Astrocyte (in vitro differentiated cells and primary cell): ENCODE measurements at regions not wholly inside any gene's neighbourhood (a gene's known extent, or its start where the extent isn't known, plus 50 kb on each side); places are given as distances from the start of the nearest gene placed in this dataset.

Experiments
- DNase-seq: peaks from one replicate; pipeline ENCODE4 v3.0.0-alpha.2; 2010; ENCODE audit warnings: low read depth
- FAIRE-seq: peaks from 2 replicates; lab custom pipeline; 2011; peaks lifted over from hg19 to GRCh38; lab: Jason Lieb, UNC
- H2AFZ ChIP-seq: 2 replicates; pipeline ENCODE4 v1.6.0; 2012; ENCODE audit warnings: low read depth, low read length, inconsistent platforms
- H3K27ac ChIP-seq: 2 replicates; pipeline ENCODE4 v1.5.1; 2011; ENCODE audit warnings: low read depth, low read length, inconsistent platforms
- H3K27me3 ChIP-seq: 2 replicates; pipeline ENCODE4 v1.6.0; 2011; ENCODE audit warnings: low read length, inconsistent platforms; ENCODE audit not compliant: insufficient read depth
- H3K36me3 ChIP-seq: 2 replicates; pipeline ENCODE4 v1.5.1; 2011; ENCODE audit warnings: low read length, inconsistent platforms; ENCODE audit not compliant: insufficient read depth
- H3K4me1 ChIP-seq: 2 replicates; pipeline ENCODE4 v1.5.1; 2011; ENCODE audit warnings: low read length, inconsistent platforms; ENCODE audit not compliant: insufficient read depth
- H3K4me2 ChIP-seq: 2 replicates; pipeline ENCODE4 v1.6.0; 2012; ENCODE audit warnings: low read length, inconsistent platforms
- H3K4me3 ChIP-seq: 2 replicates; pipeline ENCODE4 v1.5.1; 2011; ENCODE audit warnings: low read depth, mild to moderate bottlenecking, low read length, inconsistent platforms; ENCODE audit not compliant: insufficient read depth
- H3K79me2 ChIP-seq: 2 replicates; pipeline ENCODE4 v1.6.0; 2012; ENCODE audit warnings: mild to moderate bottlenecking, low read length, inconsistent platforms; ENCODE audit not compliant: insufficient read depth
- H3K9ac ChIP-seq: 2 replicates; pipeline ENCODE4 v1.6.0; 2012; ENCODE audit warnings: mild to moderate bottlenecking, low read length, inconsistent platforms
- H3K9me3 ChIP-seq: 2 replicates; pipeline ENCODE4 v1.5.1; 2012; ENCODE audit warnings: low read depth, mild to moderate bottlenecking, low read length, inconsistent platforms; ENCODE audit not compliant: insufficient read depth
- H4K20me1 ChIP-seq: 2 replicates; pipeline ENCODE4 v1.6.0; 2012; ENCODE audit warnings: low read length, inconsistent platforms; ENCODE audit not compliant: insufficient read depth
- H3K27ac Mint-ChIP-seq: one replicate; pipeline ENCODE4 v1.8.0; 2021; ENCODE audit warnings: mild to moderate bottlenecking, mixed read lengths; ENCODE audit not compliant: unreplicated experiment
- H3K27me3 Mint-ChIP-seq: one replicate; pipeline ENCODE4 v1.8.0; 2021; ENCODE audit warnings: low read depth, mixed read lengths; ENCODE audit not compliant: unreplicated experiment
- H3K36me3 Mint-ChIP-seq: one replicate; pipeline ENCODE4 v1.8.0; 2021; ENCODE audit warnings: low read depth, mixed read lengths; ENCODE audit not compliant: unreplicated experiment
- H3K4me1 Mint-ChIP-seq: one replicate; pipeline ENCODE4 v1.8.0; 2021; ENCODE audit warnings: low read depth, mixed read lengths; ENCODE audit not compliant: unreplicated experiment
- H3K4me3 Mint-ChIP-seq: one replicate; pipeline ENCODE4 v1.8.0; 2021; ENCODE audit warnings: mild to moderate bottlenecking, moderate library complexity, mixed read lengths; ENCODE audit not compliant: unreplicated experiment
- H3K9me3 Mint-ChIP-seq: one replicate; pipeline ENCODE4 v1.8.0; 2021; ENCODE audit warnings: mild to moderate bottlenecking, mixed read lengths; ENCODE audit not compliant: unreplicated experiment
- CTCF ChIP-seq: IDR thresholded peaks from 2 replicates; pipeline ENCODE4 v1.5.1; 2011; ENCODE audit warnings: low read depth, mild to moderate bottlenecking, inconsistent platforms, low read length, moderate library complexity; ENCODE audit not compliant: insufficient read depth
- EZH2 ChIP-seq: IDR thresholded peaks from 2 replicates; pipeline ENCODE4 v1.6.1; 2012; ENCODE audit warnings: mild to moderate bottlenecking, low read length, inconsistent platforms; ENCODE audit not compliant: insufficient read depth

- Mint-ChIP-seq H3K27me3 (no peaks in the 10 kb centered on the region), H3K9me3 (peaks cover 4% of the 10 kb centered on the region)
Observed at GRCh38 chr20:43271980-43272379, 82.3 kb upstream of the PTPRT start.

DNA sequence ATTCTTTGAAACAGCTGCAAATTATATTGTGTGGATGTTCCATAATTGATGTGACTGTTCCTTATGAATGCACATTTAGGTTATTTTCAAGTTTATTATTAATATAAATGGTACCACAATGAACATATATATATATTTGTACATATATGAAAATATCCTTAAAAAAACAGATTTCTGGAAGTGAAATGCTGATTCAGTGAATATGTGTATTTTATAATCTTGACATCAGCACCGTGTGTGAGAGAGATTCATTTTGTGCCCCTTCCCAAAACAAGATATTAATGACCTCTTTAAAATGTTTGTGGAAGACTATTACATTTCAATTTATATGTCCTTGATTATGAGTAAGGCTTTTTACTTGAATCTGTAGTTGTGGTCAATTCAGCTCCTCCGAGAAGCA, 75.7 kb upstream of the PTPRT start:
- Mint-ChIP-seq H3K4me1 (no peaks in the 10 kb centered on the region), H3K9me3 (peaks cover 16% of the 10 kb centered on the region), H3K27me3 (no peaks in the 10 kb centered on the region), H3K4me3 (no peak overlapping the region), H3K36me3 (no peaks in the 10 kb centered on the region), H3K27ac (no peak overlapping the region)
- no peak overlapping the region for H3K4me3 ChIP-seq
- no peaks in the 10 kb centered on the region for H3K36me3 ChIP-seq
- H3K4me1 ChIP-seq: no peaks in the 10 kb centered on the region
- TF ChIP-seq EZH2: no peak
- no peak for TF ChIP-seq CTCF
- H3K9ac ChIP-seq: no peak overlapping the region
- no peak for DNase-seq
- peaks cover 7% of the 10 kb centered on the region for H3K9me3 ChIP-seq
- no peaks in the 10 kb centered on the region for H3K27me3 ChIP-seq
- no peak overlapping the region for H3K27ac ChIP-seq
- no peak for FAIRE-seq
- no peak overlapping the region for H2AFZ ChIP-seq
- no peak overlapping the region for H3K4me2 ChIP-seq
- H4K20me1 ChIP-seq: no peaks in the 10 kb centered on the region
- no peaks in the 10 kb centered on the region for H3K79me2 ChIP-seq

More at GRCh38 chr20:43271980-43272379, 82.3 kb upstream of the PTPRT start:
- Histone ChIP-seq H3K36me3 (no peaks in the 10 kb centered on the region), H2AFZ (no peak overlapping the region), H3K27ac (no peak overlapping the region), H3K9ac (no peak overlapping the region), H3K4me2 (no peak overlapping the region), H3K9me3 (peaks cover 7% of the 10 kb centered on the region), H4K20me1 (no peaks in the 10 kb centered on the region), H3K4me3 (no peak overlapping the region), H3K4me1 (no peaks in the 10 kb centered on the region), H3K27me3 (no peaks in the 10 kb centered on the region), H3K79me2 (no peaks in the 10 kb centered on the region)
- TF ChIP-seq CTCF (no peak), EZH2 (no peak)
- no peak for DNase-seq
- Mint-ChIP-seq H3K36me3 (no peaks in the 10 kb centered on the region), H3K27ac (no peak overlapping the region), H3K4me3 (no peak overlapping the region), H3K4me1 (no peaks in the 10 kb centered on the region)
- FAIRE-seq: no peak

DNA sequence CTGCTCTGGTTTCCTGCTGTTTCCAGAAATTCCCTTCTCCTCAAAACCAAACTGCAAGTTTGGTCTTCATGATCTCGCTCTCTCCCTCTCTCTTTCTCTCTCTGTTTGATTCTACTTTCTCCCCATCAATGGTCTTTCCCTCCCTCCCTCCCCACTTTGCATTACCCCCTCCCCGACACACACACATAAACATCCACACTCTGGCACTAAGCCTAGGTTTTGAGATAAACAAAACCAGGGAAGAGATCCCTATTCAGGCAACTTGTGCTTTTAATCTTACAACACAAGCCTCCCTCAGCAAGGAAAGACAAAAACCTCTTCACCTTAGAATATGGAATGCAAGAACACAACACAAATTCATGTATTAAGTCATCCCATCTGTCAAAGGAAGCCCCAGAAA, 73.5 kb upstream of the PTPRT start:
- TF ChIP-seq CTCF (no peak), EZH2 (no peak)
- DNase-seq (no peak), FAIRE-seq (no peak)
- Histone ChIP-seq H3K27me3 (no peaks in the 10 kb centered on the region), H3K79me2 (no peaks in the 10 kb centered on the region), H4K20me1 (no peaks in the 10 kb centered on the region), H3K4me3 (no peak overlapping the region), H2AFZ (no peak overlapping the region), H3K4me2 (no peak overlapping the region), H3K9ac (no peak overlapping the region), H3K27ac (no peak overlapping the region), H3K9me3 (peaks cover 3% of the 10 kb centered on the region), H3K36me3 (no peaks in the 10 kb centered on the region), H3K4me1 (no peaks in the 10 kb centered on the region)
- no peak overlapping the region for H3K27ac Mint-ChIP-seq
- H3K4me3 Mint-ChIP-seq: no peak overlapping the region
- H3K9me3 Mint-ChIP-seq: peaks cover 16% of the 10 kb centered on the region
- H3K27me3 Mint-ChIP-seq: no peaks in the 10 kb centered on the region
- H3K36me3 Mint-ChIP-seq: no peaks in the 10 kb centered on the region
- no peaks in the 10 kb centered on the region for H3K4me1 Mint-ChIP-seq
